COLO829 (cell line): ENCODE measurements at regions not wholly inside any gene's neighbourhood (a gene's known extent, or its start where the extent isn't known, plus 50 kb on each side); places are given as distances from the start of the nearest gene placed in this dataset.

ENCODE experiments used
- DNase-seq: peaks from one replicate; pipeline ENCODE4 v3.0.0; 2012; ENCODE audit warnings: low spot score

- DNase-seq, result no peak
Measured at GRCh38 chr11:111095327-111095726, 150.2 kb upstream of the POU2AF2 start.

- no peak for DNase-seq
Measured at GRCh38 chr11:111093061-111093460, 152.5 kb upstream of the POU2AF2 start.

GRCh38 chr11:111091321-111091938, 154.1 kb upstream of the POU2AF2 start:
- no peak for DNase-seq

GRCh38 chr11:111089759-111090158, 155.8 kb upstream of the POU2AF2 start:
- no peak for DNase-seq

GRCh38 chr11:111088847-111089355, 156.6 kb upstream of the POU2AF2 start:
- DNase-seq, result no peak

- no peak for DNase-seq
Measured at GRCh38 chr11:111086058-111086457, 159.5 kb upstream of the POU2AF2 start.

- no peak for DNase-seq
Measured at GRCh38 chr11:111082664-111083063, 162.9 kb upstream of the POU2AF2 start.

GRCh38 chr11:111081021-111081511, 164.5 kb upstream of the POU2AF2 start:
- DNase-seq, result no peak

- no peak for DNase-seq
Measured at GRCh38 chr11:111077530-111078322, 167.8 kb upstream of the POU2AF2 start.

GRCh38 chr11:111069066-111069465, 176.5 kb upstream of the POU2AF2 start:
- DNase-seq, result no peak

GRCh38 chr11:111067994-111068393, 177.5 kb upstream of the POU2AF2 start:
- no peak for DNase-seq

- no peak for DNase-seq
Measured at GRCh38 chr11:111066846-111067245, 178.7 kb upstream of the POU2AF2 start.

GRCh38 chr11:111063726-111064517, 181.6 kb upstream of the POU2AF2 start:
- peak; percentile 94 for DNase-seq

GRCh38 chr11:111062420-111062819, 183.1 kb upstream of the POU2AF2 start:
- no peak for DNase-seq

GRCh38 chr11:111059726-111060125, 185.8 kb upstream of the POU2AF2 start:
- no peak for DNase-seq

GRCh38 chr11:111049131-111049530, 196.4 kb upstream of the POU2AF2 start:
- no peak for DNase-seq

GRCh38 chr11:111047374-111047773, 198.2 kb upstream of the POU2AF2 start:
- no peak for DNase-seq

GRCh38 chr11:111046291-111046690, 199.2 kb upstream of the POU2AF2 start:
- DNase-seq, result peak; percentile 16

GRCh38 chr11:111045874-111046273, 199.7 kb upstream of the POU2AF2 start:
- no peak for DNase-seq

GRCh38 chr11:111045407-111045803, 200.1 kb upstream of the POU2AF2 start:
- no peak for DNase-seq

- no peak for DNase-seq
Measured at GRCh38 chr11:111044751-111045406, 200.6 kb upstream of the POU2AF2 start.

- no peak for DNase-seq
Measured at GRCh38 chr11:111039982-111040381, 205.5 kb upstream of the POU2AF2 start.
